Adrenal gland (tissue), 9 donors: ENCODE measurements at regions not wholly inside any gene's neighbourhood (a gene's known extent, or its start where the extent isn't known, plus 50 kb on each side); places are given as distances from the start of the nearest gene placed in this dataset.
"Not testable (repeated sequence)": the region's sequence is repeated elsewhere in the genome, so short reads cannot be mapped to it uniquely, and the experiment has no call there.

Source experiments
- DNase-seq, 7 donors: peaks; one replicate each; pipeline ENCODE4 v3.0.0-alpha.2; 2019 to 2020
- H3K27ac ChIP-seq, 5 donors: fragments of 200-600 bp; sonication (generic) in 4 of 5; 1 replicate in 3 of 5; 2 replicates in 2 of 5; pipeline versions ENCODE4 v1.5.1 to v1.8.0; 2016 to 2020; ENCODE audit warnings: mild to moderate bottlenecking in 1 of 5
- H3K27me3 ChIP-seq: fragments of 200-600 bp; 2 replicates; pipeline ENCODE4 v1.8.0; 2021
- H3K36me3 ChIP-seq, 2 donors: fragments of 200-600 bp; replicated peaks in 1 of 2; 1 replicate in 1 of 2; 2 replicates in 1 of 2; pipeline versions ENCODE4 v1.5.1 to v1.8.0; 2018 to 2022
- H3K4me1 ChIP-seq, 2 donors: fragments of 200-600 bp; replicated peaks in 1 of 2; 1 replicate in 1 of 2; 2 replicates in 1 of 2; pipeline versions ENCODE4 v1.5.1 to v1.8.0; 2018 to 2021
- H3K4me3 ChIP-seq, 4 donors: fragments of 200-600 bp; sonication (generic) in 3 of 4; one replicate each; pipeline ENCODE4 v1.5.1; 2016 to 2018
- H3K9me3 ChIP-seq, 3 donors: fragments of 200-600 bp; sonication (generic) in 1 of 3; replicated peaks in 1 of 3; 1 replicate in 2 of 3; 2 replicates in 1 of 3; pipeline versions ENCODE4 v1.5.1 to v1.8.0; 2016 to 2021
- POLR2A ChIP-seq, 2 donors: fragments of 450-650 bp; IDR thresholded peaks; one replicate each; pipeline ENCODE4 v1.6.1; 2017; ENCODE audit warnings: antibody characterized with exemption in 2 of 2, mild to moderate bottlenecking in 2 of 2, moderate library complexity in 1 of 2
- WGBS, 4 donors: extraction: QIAGEN DNeasy Blood & Tissue Kit in 2 of 4; methylation state at CpG; one replicate each; pipeline versions ENCODE4 v1.1.5 to v1.1.7; 2013 to 2017; 5-methylcytosine and 5-hydroxymethylcytosine counted together
- intact Hi-C, 2 donors: fragments of 100-400 bp; cut with DNase I; formaldehyde crosslinking; loops; one replicate each; pipeline versions ENCODE4 v1.14.1 to v1.15.0; 2022 to 2023
- TF ChIP-seq, protein P1 (sequence below), 6 experiments: fragments of 450-650 bp in 4 of 6; fragments of 200-600 bp in 2 of 6; sonication (generic) in 1 of 6; IDR thresholded peaks; 1 replicate in 5 of 6; 2 replicates in 1 of 6; pipeline versions ENCODE4 v1.5.1 to v1.8.0; 2016 to 2021; ENCODE audit warnings: antibody characterized with exemption in 6 of 6, mild to moderate bottlenecking in 2 of 6, moderate library complexity in 1 of 6
- donor health status: healthy with polysubstance abuse.
- donor health status: Bipolar disorder and iron deficiency.
- donor health status: DM: yes; HTN: yes; CAD: no.
- donor health status: DM: no; HTN: no; CAD: no.
- donor health status: DM: no; HTN: no; CAD: no.

DNA sequence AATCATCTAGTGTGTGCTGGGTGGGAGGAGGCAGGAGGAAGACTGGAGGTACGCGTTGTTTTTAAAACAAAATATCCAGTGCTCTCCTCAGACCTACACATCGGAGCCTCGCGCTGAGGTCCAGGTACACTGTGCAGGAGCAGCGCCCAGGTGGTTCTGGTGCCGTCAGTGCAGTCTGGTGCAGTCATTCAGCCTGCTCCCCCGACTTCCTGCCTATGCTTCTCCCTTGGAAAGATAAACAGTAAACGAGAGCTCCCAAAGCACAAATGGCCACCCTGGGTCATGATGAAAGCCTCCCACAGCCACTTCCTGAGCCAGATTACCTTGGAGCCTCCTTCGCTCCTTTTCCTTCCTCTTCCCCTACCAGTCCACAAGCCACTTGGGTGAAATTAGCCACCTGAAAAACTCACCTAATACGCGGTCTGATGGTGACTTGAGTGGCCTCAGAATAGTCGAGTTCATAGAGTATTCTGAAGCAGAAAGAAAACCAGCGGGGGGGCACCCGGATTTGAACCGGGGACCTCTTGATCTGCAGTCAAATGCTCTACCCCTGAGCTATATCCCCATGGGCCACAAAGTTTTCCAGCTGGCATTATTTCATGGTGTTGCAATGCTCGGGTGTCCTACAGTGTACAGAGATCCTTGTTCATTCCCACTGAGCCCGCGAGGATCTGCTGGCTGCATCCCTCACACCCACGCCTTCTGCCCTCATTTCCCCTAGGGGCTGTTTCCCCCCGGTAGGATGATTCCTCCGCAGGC, 82.5 kb downstream of the ZNF467 start:
- H3K4me1 ChIP-seq: peaks cover 0 to under 1% of the 10 kb centered on the region in 2 donors
- WGBS, 4 donors: 23 to 45% (median 41%) methylated on average over 17 to 22 of the region's 22 CpGs
- DNase-seq: peak in 6 of 7 donors; percentile 16 to 69 (median 46)
- H3K27ac ChIP-seq: no peak overlapping the region
- H3K27me3 ChIP-seq: peaks cover 25% of the 10 kb centered on the region
- H3K9me3 ChIP-seq: no peaks in the 10 kb centered on the region
- intact Hi-C loops: no loop called here
- TF ChIP-seq POLR2A (IDR thresholded peaks at IDR 0.05): no peak
- TF ChIP-seq, protein P1, sequence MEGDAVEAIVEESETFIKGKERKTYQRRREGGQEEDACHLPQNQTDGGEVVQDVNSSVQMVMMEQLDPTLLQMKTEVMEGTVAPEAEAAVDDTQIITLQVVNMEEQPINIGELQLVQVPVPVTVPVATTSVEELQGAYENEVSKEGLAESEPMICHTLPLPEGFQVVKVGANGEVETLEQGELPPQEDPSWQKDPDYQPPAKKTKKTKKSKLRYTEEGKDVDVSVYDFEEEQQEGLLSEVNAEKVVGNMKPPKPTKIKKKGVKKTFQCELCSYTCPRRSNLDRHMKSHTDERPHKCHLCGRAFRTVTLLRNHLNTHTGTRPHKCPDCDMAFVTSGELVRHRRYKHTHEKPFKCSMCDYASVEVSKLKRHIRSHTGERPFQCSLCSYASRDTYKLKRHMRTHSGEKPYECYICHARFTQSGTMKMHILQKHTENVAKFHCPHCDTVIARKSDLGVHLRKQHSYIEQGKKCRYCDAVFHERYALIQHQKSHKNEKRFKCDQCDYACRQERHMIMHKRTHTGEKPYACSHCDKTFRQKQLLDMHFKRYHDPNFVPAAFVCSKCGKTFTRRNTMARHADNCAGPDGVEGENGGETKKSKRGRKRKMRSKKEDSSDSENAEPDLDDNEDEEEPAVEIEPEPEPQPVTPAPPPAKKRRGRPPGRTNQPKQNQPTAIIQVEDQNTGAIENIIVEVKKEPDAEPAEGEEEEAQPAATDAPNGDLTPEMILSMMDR (IDR thresholded peaks at IDR 0.05): no peak
- no peaks in the 10 kb centered on the region for H3K36me3 ChIP-seq
- no peak overlapping the region for H3K4me3 ChIP-seq

DNA sequence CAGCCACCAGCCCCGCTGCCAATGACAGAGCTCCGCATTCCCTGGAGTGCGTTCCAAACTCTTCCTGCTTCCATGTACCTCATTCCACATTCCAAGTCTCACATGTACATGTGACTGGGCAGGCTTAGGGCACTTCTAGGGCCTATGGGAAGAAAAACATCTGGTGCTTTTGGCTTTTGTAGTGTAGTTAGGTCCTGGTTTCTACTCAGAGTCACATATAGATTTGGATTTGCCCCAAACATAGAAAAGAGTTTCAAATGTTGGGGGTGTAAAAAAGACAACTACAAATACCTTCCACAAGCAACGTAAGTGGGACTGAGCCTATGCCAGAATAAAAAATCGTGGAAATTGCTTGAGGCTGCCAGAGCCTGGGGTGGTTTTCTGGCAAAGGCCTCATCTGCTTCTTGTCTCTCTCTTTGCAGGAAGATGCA, 84.1 kb downstream of the ZNF467 start:
- Histone ChIP-seq H3K36me3 (no peaks in the 10 kb centered on the region), H3K27ac (no peak overlapping the region), H3K4me3 (no peak overlapping the region), H3K9me3 (no peaks in the 10 kb centered on the region), H3K4me1 (peaks cover 0 to 7% of the 10 kb centered on the region in 2 donors), H3K27me3 (peaks cover 25% of the 10 kb centered on the region)
- WGBS, 4 donors: 83 to 85% (median 84%) methylated on average over 5 of the region's 5 CpGs
- TF ChIP-seq, protein P1 (IDR thresholded peaks at IDR 0.05): no peak
- no peak for TF ChIP-seq POLR2A (IDR thresholded peaks at IDR 0.05)
- intact Hi-C loops: no loop called here
- no peak for DNase-seq

DNA sequence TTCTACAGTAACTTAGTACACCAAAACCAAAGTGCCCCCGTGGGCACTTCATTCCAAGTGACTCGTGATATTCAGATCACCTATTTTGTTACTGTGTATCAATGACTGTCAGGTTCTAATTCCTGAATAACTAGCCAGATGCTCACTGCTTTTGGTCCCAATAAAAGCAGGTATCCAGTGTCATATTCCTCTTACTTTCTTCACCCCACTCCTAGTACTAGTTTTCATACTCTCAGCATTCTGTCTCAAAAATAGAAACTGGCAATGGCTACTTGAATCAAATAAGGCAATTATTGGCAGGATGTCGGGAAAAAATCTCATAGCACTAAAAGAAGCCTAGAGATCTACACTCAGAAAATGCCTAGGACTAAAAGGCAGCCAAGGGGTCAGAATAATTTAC, 84.6 kb downstream of the ZNF467 start:
- no peak overlapping the region for H3K27ac ChIP-seq
- H3K4me1 ChIP-seq: peaks cover 0 to 7% of the 10 kb centered on the region in 2 donors
- TF ChIP-seq, protein P1 (IDR thresholded peaks at IDR 0.05): no peak
- TF ChIP-seq POLR2A (IDR thresholded peaks at IDR 0.05): no peak
- 79 to 83% (median 81%) methylated on average over 3 of the region's 3 CpGs for WGBS, 4 donors
- H3K9me3 ChIP-seq: no peaks in the 10 kb centered on the region
- intact Hi-C loops: no loop called here
- H3K27me3 ChIP-seq: peaks cover 25% of the 10 kb centered on the region
- H3K4me3 ChIP-seq: no peak overlapping the region
- no peak for DNase-seq
- H3K36me3 ChIP-seq: no peaks in the 10 kb centered on the region

DNA sequence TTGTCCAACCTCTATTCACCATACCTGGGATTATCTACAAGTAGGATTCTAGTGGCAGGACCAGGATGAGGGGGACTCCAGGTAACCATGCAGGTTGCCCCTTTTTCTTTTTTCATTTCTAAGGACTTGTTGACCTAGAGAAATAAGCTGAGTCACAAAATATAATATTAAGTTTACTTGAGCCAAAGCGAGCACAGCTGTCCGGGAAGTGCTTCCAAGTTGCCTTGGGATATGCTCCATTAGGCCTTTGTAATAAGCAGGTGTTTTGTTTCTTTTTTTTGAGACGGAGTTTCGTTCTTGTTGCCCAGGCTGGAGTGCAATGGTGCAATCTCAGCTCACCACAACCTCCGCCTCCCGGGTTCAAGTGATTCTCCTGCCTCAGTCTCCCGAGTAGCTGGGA, 85.6 kb downstream of the ZNF467 start:
- H3K4me3 ChIP-seq, H3K36me3 ChIP-seq, H3K27ac ChIP-seq, intact Hi-C loops, H3K9me3 ChIP-seq, DNase-seq, H3K4me1 ChIP-seq: not testable (repeated sequence)
- H3K27me3 ChIP-seq: peaks cover 25% of the 10 kb centered on the region
- 89 to 92% (median 92%) methylated on average over 7 of the region's 7 CpGs for WGBS, 4 donors

DNA sequence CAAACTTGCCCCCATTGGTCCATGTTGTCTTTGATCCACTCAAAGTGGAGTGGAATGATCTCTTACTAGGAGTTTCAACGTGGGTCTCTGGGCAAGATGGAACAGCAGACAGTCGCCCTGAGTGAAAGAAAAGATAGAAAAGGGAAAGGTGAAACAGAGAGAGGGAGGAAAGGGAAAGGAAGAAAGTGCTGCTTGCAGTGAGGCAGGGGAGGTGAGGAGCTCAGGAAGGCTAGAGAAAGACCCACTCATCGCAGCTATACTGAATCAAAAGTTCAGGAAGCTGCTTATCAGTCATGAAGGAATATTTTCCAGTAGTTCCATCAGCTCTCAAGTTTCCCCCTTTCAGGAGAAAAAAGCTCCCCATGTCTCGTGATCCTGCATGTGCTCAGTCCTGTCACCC, 86.9 kb downstream of the ZNF467 start:
- intact Hi-C loops: no loop called here
- Histone ChIP-seq H3K27me3 (peaks cover 13% of the 10 kb centered on the region), H3K4me3 (no peak overlapping the region), H3K27ac (peak overlapping the region in 2 of 5 donors; percentile 18 to 48), H3K36me3 (no peaks in the 10 kb centered on the region), H3K9me3 (no peaks in the 10 kb centered on the region), H3K4me1 (peaks cover 0 to 7% of the 10 kb centered on the region in 2 donors)
- TF ChIP-seq, protein P1 (IDR thresholded peaks at IDR 0.05): no peak
- TF ChIP-seq POLR2A (IDR thresholded peaks at IDR 0.05): no peak
- WGBS, 4 donors: 46 to 68% (median 64%) methylated on average over 4 of the region's 4 CpGs
- no peak for DNase-seq
